ENCODE measurements at regions not wholly inside any gene's neighbourhood (a gene's known extent, or its start where the extent isn't known, plus 50 kb on each side); places are given as distances from the start of the nearest gene placed in this dataset.

DNA sequence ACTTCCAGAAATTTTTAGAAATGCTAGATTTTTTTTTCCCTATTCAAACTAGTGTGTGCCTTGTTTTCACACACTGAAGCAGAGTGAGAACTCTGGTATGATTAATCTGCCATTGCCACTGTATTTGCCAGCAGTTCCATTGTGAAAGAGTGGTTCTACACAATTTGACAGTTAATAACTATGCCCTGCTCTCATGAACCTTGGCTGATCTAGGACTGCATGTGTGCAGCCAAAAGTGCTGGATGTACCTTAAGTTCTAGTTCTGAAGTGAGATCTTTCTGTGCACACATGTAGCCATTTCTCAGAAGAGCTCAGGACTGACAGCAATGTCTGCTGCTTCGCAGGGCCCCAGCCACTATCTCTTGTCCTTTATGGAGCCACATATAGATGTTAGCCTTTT is 328.2 kb upstream of the SPRY2 start:
- TF ChIP-seq, protein P1, sequence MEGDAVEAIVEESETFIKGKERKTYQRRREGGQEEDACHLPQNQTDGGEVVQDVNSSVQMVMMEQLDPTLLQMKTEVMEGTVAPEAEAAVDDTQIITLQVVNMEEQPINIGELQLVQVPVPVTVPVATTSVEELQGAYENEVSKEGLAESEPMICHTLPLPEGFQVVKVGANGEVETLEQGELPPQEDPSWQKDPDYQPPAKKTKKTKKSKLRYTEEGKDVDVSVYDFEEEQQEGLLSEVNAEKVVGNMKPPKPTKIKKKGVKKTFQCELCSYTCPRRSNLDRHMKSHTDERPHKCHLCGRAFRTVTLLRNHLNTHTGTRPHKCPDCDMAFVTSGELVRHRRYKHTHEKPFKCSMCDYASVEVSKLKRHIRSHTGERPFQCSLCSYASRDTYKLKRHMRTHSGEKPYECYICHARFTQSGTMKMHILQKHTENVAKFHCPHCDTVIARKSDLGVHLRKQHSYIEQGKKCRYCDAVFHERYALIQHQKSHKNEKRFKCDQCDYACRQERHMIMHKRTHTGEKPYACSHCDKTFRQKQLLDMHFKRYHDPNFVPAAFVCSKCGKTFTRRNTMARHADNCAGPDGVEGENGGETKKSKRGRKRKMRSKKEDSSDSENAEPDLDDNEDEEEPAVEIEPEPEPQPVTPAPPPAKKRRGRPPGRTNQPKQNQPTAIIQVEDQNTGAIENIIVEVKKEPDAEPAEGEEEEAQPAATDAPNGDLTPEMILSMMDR (IDR thresholded peaks at IDR 0.05), result no peak
- TF ChIP-seq POLR2AphosphoS5 (IDR thresholded peaks at IDR 0.05) (no peak), POLR2A (IDR thresholded peaks at IDR 0.05) (no peak), EP300 (IDR thresholded peaks at IDR 0.05) (no peak)

Data from gastroesophageal sphincter (tissue), 3 donors.